ENCODE measurements at regions not wholly inside any gene's neighbourhood (a gene's known extent, or its start where the extent isn't known, plus 50 kb on each side); places are given as distances from the start of the nearest gene placed in this dataset.

GRCh38 chr20:51094221-51094620 lies 71.3 kb upstream of the KCNG1 start:
- H3K27me3 ChIP-seq (ENCODE audit: control insufficient read depth in 2 of 2, insufficient read depth in 2 of 2, low read length in 2 of 2) = peaks cover 18 to 29% of the 10 kb centered on the region in 2 experiments
- H3K9ac ChIP-seq (ENCODE audit: insufficient read depth in 1 of 2, low read depth in 2 of 2, low read length in 2 of 2) = no peak overlapping the region
- CTCF ChIA-PET (ENCODE audit: low intra/inter-chr PET ratio) = no interaction called here
- in situ Hi-C loops (cut with MboI) = no loop called here
- no peak overlapping the region for H3K27ac ChIP-seq (ENCODE audit: extremely low read depth, low read depth, low read length)
- no peak overlapping the region for H3K4me3 ChIP-seq
- intact Hi-C loops (cut with micrococcal nuclease) = no loop called here
- TF ChIP-seq TAF15 (IDR thresholded peaks at IDR 0.05; ENCODE audit: low read depth, low read length) (no peak), ZNF639 (CRISPR knock-in tag; conservative IDR thresholded peaks at IDR 0.05 in 1 of 2, IDR thresholded peaks at IDR 0.05 in 1 of 2) (no peak), NCOA2 (IDR thresholded peaks at IDR 0.05; ENCODE audit: partially characterized antibody in 2 of 2) (no peak), MXI1 (IDR thresholded peaks at IDR 0.05; ENCODE audit: low read depth, low read length) (no peak), ZNF436 (CRISPR knock-in tag; IDR thresholded peaks at IDR 0.05) (no peak), GTF3C2 (IDR thresholded peaks at IDR 0.05; ENCODE audit: borderline replicate concordance, extremely low read depth, insufficient read length) (no peak), TCF3 (CRISPR knock-in tag; IDR thresholded peaks at IDR 0.05) (no peak)
- no peaks in the 10 kb centered on the region for H3K9me1 ChIP-seq (ENCODE audit: control insufficient read depth, insufficient read depth, low read length)
- H3K9me3 ChIP-seq (replicated peaks; ENCODE audit: control insufficient read depth, insufficient read depth, low read depth, low read length) = no peaks in the 10 kb centered on the region
- 3% methylated on average over 4 of the region's 4 CpGs for WGBS (ENCODE audit: insufficient coverage, low coverage, missing lambda C conversion rate)
- H4K20me1 ChIP-seq (replicated peaks; ENCODE audit: control insufficient read depth, insufficient read depth, low read length) = no peaks in the 10 kb centered on the region
- H3K4me2 ChIP-seq (ENCODE audit: insufficient read depth, low read length) = no peak overlapping the region
- H3K79me2 ChIP-seq (ENCODE audit: control insufficient read depth, insufficient read depth, low read length) = no peaks in the 10 kb centered on the region
- no peak for ATAC-seq
- no peak for DNase-seq (ENCODE audit: extremely low read depth in 1 of 4, low spot score in 3 of 4)
- BruUV-seq (replicated peaks) = no TSS peak
- H3K36me3 ChIP-seq (ENCODE audit: control insufficient read depth, insufficient read depth, low read length) = no peaks in the 10 kb centered on the region
- H3K4me1 ChIP-seq (replicated peaks in 1 of 2; ENCODE audit: control insufficient read depth in 2 of 2, insufficient read depth in 2 of 2, low read length in 2 of 2) = no peaks in the 10 kb centered on the region; a peak in 2 of 5 replicates
- no peak overlapping the region for H2AFZ ChIP-seq (ENCODE audit: low read depth, low read length)
- POLR2A ChIA-PET = no interaction called here
- no peak for FAIRE-seq

All from K562 (cell line).